GM23338 (cell line): ENCODE measurements at regions not wholly inside any gene's neighbourhood (a gene's known extent, or its start where the extent isn't known, plus 50 kb on each side); places are given as distances from the start of the nearest gene placed in this dataset.

Experiments
- ATAC-seq: fragments of 200-7000 bp; cut with Tn5 transposase; 3 replicates; pipeline ENCODE4 v1.9.1; 2020
- DNase-seq: peaks from one replicate; pipeline ENCODE4 v3.0.0-alpha.2; 2015; ENCODE audit warnings: low spot score
- H2AFZ ChIP-seq: fragments of 200-600 bp; sonication (generic); 2 replicates; pipeline ENCODE4 v1.8.0; 2016; ENCODE audit warnings: antibody characterized with exemption, mild to moderate bottlenecking, moderate library complexity
- H3F3A ChIP-seq: fragments of 200-600 bp; sonication (generic); replicated peaks from 2 replicates; pipeline ENCODE4 v1.8.0; 2017; ENCODE audit warnings: antibody characterized with exemption, mixed run types, low read depth
- H3K27ac ChIP-seq: fragments of 200-600 bp; sonication (generic); 2 replicates; pipeline ENCODE4 v1.6.1; 2016; ENCODE audit warnings: low read depth
- H3K27me3 ChIP-seq: fragments of 200-600 bp; sonication (generic); 2 replicates; pipeline ENCODE4 v1.8.0; 2016; ENCODE audit warnings: mild to moderate bottlenecking, mixed run types, moderate library complexity; ENCODE audit not compliant: insufficient read depth
- H3K36me3 ChIP-seq: fragments of 200-600 bp; sonication (generic); 2 replicates; pipeline ENCODE4 v1.8.0; 2016; ENCODE audit warnings: mild to moderate bottlenecking; ENCODE audit not compliant: insufficient read depth
- H3K4me1 ChIP-seq: fragments of 200-600 bp; sonication (generic); 2 replicates; pipeline ENCODE4 v1.8.0; 2016; ENCODE audit warnings: mild to moderate bottlenecking, moderate library complexity; ENCODE audit not compliant: insufficient read depth
- H3K4me2 ChIP-seq: fragments of 200-600 bp; sonication (generic); 2 replicates; pipeline ENCODE4 v1.7.1; 2017; ENCODE audit warnings: mixed run types
- H3K4me3 ChIP-seq: fragments of 200-600 bp; sonication (generic); 2 replicates; pipeline ENCODE4 v1.6.1; 2016; ENCODE audit warnings: mixed run types
- H3K79me2 ChIP-seq: fragments of 200-600 bp; sonication (generic); replicated peaks from 2 replicates; pipeline ENCODE4 v1.8.0; 2017; ENCODE audit warnings: mild to moderate bottlenecking; ENCODE audit not compliant: insufficient read depth
- H3K9me2 ChIP-seq: fragments of 200-600 bp; sonication (generic); 2 replicates; pipeline ENCODE4 v1.8.0; 2017; ENCODE audit not compliant: insufficient read depth
- H4K20me1 ChIP-seq: fragments of 200-600 bp; sonication (generic); replicated peaks from 2 replicates; pipeline ENCODE4 v1.8.0; 2017; ENCODE audit warnings: mild to moderate bottlenecking; ENCODE audit not compliant: insufficient read depth
- H3K27ac Mint-ChIP-seq: 2 replicates; pipeline ENCODE4 v1.8.0; 2020; ENCODE audit warnings: inconsistent platforms, mild to moderate bottlenecking, moderate library complexity, mixed read lengths
- H3K27me3 Mint-ChIP-seq: 3 replicates; pipeline ENCODE4 v1.8.0; 2022; ENCODE audit warnings: low read depth, mild to moderate bottlenecking, moderate library complexity, mixed read lengths, inconsistent platforms; ENCODE audit not compliant: insufficient read depth, poor library complexity
- H3K36me3 Mint-ChIP-seq: 3 replicates; pipeline ENCODE4 v1.8.0; 2021; ENCODE audit warnings: low read depth, mild to moderate bottlenecking, inconsistent platforms, moderate library complexity, mixed read lengths
- H3K4me1 Mint-ChIP-seq: 3 replicates; pipeline ENCODE4 v1.8.0; 2020; ENCODE audit warnings: mild to moderate bottlenecking, inconsistent platforms, mixed read lengths
- H3K4me3 Mint-ChIP-seq: 3 replicates; pipeline ENCODE4 v1.8.0; 2021; ENCODE audit warnings: moderate library complexity, mild to moderate bottlenecking, inconsistent platforms, mixed read lengths
- H3K9me3 Mint-ChIP-seq: 3 replicates; pipeline ENCODE4 v1.8.0; 2020; ENCODE audit warnings: moderate library complexity, mild to moderate bottlenecking, inconsistent platforms, mixed read lengths
- CREB1 ChIP-seq: fragments of 250-450 bp; sonication (Bioruptor Pico); IDR thresholded peaks from 2 replicates; pipeline ENCODE4 v1.5.0; 2020; ENCODE audit warnings: low read depth, mild to moderate bottlenecking, moderate library complexity
- EZH2 ChIP-seq: fragments of 200-600 bp; sonication (generic); IDR thresholded peaks from one replicate; pipeline ENCODE4 v1.8.0; 2017; ENCODE audit warnings: antibody characterized with exemption, mild to moderate bottlenecking, low read depth; ENCODE audit not compliant: unreplicated experiment
- EZH2phosphoT487 ChIP-seq: fragments of 200-600 bp; sonication (generic); IDR thresholded peaks from one replicate; pipeline ENCODE4 v1.8.1; 2018; ENCODE audit warnings: antibody characterized with exemption; ENCODE audit not compliant: unreplicated experiment
- JUNB ChIP-seq: IDR thresholded peaks from one replicate; pipeline ENCODE4 v1.6.1; 2016; ENCODE audit warnings: antibody characterized with exemption; ENCODE audit not compliant: unreplicated experiment
- NANOG ChIP-seq: IDR thresholded peaks from 2 replicates; pipeline ENCODE4 v1.6.1; 2016; ENCODE audit warnings: antibody characterized with exemption, borderline replicate concordance
- POLR2AphosphoS5 ChIP-seq: IDR thresholded peaks from 2 replicates; pipeline ENCODE4 v1.6.1; 2016; ENCODE audit warnings: antibody characterized with exemption, low read depth
- STAT1 ChIP-seq: IDR thresholded peaks from one replicate; pipeline ENCODE4 v1.6.1; 2016; ENCODE audit warnings: antibody characterized with exemption; ENCODE audit not compliant: unreplicated experiment
- ZNF114 ChIP-seq: fragments of 250-450 bp; sonication (Bioruptor Pico); IDR thresholded peaks from 2 replicates; pipeline ENCODE4 v1.5.0; 2020; ENCODE audit warnings: mild to moderate bottlenecking, moderate library complexity
- ZNF331 ChIP-seq: fragments of 250-450 bp; sonication (Bioruptor Pico); IDR thresholded peaks from 2 replicates; pipeline ENCODE4 v1.5.0; 2020; ENCODE audit warnings: low read depth, mild to moderate bottlenecking, moderate library complexity
- TF ChIP-seq, protein P1 (sequence below): IDR thresholded peaks from 2 replicates; pipeline ENCODE4 v1.6.1; 2016; ENCODE audit warnings: antibody characterized with exemption
- TF ChIP-seq, protein P2 (sequence below), 2 experiments: fragments of 200-600 bp in 1 of 2; sonication (generic) in 1 of 2; conservative IDR thresholded peaks; 2 replicates each; pipeline versions ENCODE4 v1.5.1 to v1.6.1; 2016 to 2017; ENCODE audit warnings: antibody characterized with exemption in 2 of 2, low read depth in 2 of 2, mild to moderate bottlenecking in 2 of 2, moderate library complexity in 1 of 2
- TF ChIP-seq, protein P3 (sequence below): IDR thresholded peaks from one replicate; pipeline ENCODE4 v1.6.1; 2018; ENCODE audit warnings: antibody characterized with exemption; ENCODE audit not compliant: unreplicated experiment
- TF ChIP-seq, protein P4 (sequence below): fragments of 250-450 bp; sonication (Bioruptor Pico); IDR thresholded peaks from 2 replicates; pipeline ENCODE4 v1.5.0; 2020; ENCODE audit warnings: mild to moderate bottlenecking, moderate library complexity

DNA sequence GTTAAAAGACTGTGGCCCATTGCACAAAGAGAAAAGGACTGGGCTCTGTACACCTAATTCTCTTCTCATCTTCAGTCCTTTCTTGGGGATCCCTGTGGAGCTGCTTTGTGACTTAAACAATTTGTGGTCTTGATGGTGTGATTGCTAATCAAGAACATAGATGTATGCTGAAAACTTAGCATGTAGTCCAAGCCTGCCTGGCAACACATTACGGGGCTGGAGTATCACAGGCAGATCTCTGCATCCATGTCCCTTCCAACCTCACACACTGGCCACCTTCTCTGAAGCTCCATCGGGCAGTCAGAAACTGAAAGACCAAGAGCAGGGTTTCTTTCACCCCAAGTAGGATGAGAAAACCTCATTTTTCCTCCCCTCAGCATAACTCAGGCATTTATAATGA lies 69.6 kb upstream of the ARGLU1 start:
- Histone ChIP-seq H2AFZ (no peak overlapping the region), H3F3A (no peaks in the 10 kb centered on the region), H3K27me3 (no peaks in the 10 kb centered on the region), H3K79me2 (no peaks in the 10 kb centered on the region), H4K20me1 (no peaks in the 10 kb centered on the region), H3K4me3 (no peak overlapping the region), H3K27ac (no peak overlapping the region), H3K4me1 (no peaks in the 10 kb centered on the region), H3K4me2 (no peak overlapping the region), H3K36me3 (no peaks in the 10 kb centered on the region), H3K9me2 (peaks cover 1% of the 10 kb centered on the region; the same call in 1 of the 2 replicates)
- no peak for DNase-seq
- TF ChIP-seq, protein P1, sequence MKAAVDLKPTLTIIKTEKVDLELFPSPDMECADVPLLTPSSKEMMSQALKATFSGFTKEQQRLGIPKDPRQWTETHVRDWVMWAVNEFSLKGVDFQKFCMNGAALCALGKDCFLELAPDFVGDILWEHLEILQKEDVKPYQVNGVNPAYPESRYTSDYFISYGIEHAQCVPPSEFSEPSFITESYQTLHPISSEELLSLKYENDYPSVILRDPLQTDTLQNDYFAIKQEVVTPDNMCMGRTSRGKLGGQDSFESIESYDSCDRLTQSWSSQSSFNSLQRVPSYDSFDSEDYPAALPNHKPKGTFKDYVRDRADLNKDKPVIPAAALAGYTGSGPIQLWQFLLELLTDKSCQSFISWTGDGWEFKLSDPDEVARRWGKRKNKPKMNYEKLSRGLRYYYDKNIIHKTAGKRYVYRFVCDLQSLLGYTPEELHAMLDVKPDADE: no peak
- TF ChIP-seq ZNF331 (CRISPR knock-in tag): no peak
- no peak for TF ChIP-seq CREB1 (CRISPR knock-in tag)
- TF ChIP-seq NANOG: no peak
- TF ChIP-seq, protein P2, sequence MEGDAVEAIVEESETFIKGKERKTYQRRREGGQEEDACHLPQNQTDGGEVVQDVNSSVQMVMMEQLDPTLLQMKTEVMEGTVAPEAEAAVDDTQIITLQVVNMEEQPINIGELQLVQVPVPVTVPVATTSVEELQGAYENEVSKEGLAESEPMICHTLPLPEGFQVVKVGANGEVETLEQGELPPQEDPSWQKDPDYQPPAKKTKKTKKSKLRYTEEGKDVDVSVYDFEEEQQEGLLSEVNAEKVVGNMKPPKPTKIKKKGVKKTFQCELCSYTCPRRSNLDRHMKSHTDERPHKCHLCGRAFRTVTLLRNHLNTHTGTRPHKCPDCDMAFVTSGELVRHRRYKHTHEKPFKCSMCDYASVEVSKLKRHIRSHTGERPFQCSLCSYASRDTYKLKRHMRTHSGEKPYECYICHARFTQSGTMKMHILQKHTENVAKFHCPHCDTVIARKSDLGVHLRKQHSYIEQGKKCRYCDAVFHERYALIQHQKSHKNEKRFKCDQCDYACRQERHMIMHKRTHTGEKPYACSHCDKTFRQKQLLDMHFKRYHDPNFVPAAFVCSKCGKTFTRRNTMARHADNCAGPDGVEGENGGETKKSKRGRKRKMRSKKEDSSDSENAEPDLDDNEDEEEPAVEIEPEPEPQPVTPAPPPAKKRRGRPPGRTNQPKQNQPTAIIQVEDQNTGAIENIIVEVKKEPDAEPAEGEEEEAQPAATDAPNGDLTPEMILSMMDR (conservative IDR thresholded peaks at IDR 0.05; ENCODE audit: low read depth in 2 of 2): no peak
- no peak for TF ChIP-seq JUNB
- TF ChIP-seq EZH2phosphoT487: no peak
- no peak for TF ChIP-seq STAT1
- TF ChIP-seq POLR2AphosphoS5: no peak
- TF ChIP-seq, protein P3, sequence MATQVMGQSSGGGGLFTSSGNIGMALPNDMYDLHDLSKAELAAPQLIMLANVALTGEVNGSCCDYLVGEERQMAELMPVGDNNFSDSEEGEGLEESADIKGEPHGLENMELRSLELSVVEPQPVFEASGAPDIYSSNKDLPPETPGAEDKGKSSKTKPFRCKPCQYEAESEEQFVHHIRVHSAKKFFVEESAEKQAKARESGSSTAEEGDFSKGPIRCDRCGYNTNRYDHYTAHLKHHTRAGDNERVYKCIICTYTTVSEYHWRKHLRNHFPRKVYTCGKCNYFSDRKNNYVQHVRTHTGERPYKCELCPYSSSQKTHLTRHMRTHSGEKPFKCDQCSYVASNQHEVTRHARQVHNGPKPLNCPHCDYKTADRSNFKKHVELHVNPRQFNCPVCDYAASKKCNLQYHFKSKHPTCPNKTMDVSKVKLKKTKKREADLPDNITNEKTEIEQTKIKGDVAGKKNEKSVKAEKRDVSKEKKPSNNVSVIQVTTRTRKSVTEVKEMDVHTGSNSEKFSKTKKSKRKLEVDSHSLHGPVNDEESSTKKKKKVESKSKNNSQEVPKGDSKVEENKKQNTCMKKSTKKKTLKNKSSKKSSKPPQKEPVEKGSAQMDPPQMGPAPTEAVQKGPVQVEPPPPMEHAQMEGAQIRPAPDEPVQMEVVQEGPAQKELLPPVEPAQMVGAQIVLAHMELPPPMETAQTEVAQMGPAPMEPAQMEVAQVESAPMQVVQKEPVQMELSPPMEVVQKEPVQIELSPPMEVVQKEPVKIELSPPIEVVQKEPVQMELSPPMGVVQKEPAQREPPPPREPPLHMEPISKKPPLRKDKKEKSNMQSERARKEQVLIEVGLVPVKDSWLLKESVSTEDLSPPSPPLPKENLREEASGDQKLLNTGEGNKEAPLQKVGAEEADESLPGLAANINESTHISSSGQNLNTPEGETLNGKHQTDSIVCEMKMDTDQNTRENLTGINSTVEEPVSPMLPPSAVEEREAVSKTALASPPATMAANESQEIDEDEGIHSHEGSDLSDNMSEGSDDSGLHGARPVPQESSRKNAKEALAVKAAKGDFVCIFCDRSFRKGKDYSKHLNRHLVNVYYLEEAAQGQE: no peak
- TF ChIP-seq ZNF114 (CRISPR knock-in tag): no peak
- TF ChIP-seq, protein P4, sequence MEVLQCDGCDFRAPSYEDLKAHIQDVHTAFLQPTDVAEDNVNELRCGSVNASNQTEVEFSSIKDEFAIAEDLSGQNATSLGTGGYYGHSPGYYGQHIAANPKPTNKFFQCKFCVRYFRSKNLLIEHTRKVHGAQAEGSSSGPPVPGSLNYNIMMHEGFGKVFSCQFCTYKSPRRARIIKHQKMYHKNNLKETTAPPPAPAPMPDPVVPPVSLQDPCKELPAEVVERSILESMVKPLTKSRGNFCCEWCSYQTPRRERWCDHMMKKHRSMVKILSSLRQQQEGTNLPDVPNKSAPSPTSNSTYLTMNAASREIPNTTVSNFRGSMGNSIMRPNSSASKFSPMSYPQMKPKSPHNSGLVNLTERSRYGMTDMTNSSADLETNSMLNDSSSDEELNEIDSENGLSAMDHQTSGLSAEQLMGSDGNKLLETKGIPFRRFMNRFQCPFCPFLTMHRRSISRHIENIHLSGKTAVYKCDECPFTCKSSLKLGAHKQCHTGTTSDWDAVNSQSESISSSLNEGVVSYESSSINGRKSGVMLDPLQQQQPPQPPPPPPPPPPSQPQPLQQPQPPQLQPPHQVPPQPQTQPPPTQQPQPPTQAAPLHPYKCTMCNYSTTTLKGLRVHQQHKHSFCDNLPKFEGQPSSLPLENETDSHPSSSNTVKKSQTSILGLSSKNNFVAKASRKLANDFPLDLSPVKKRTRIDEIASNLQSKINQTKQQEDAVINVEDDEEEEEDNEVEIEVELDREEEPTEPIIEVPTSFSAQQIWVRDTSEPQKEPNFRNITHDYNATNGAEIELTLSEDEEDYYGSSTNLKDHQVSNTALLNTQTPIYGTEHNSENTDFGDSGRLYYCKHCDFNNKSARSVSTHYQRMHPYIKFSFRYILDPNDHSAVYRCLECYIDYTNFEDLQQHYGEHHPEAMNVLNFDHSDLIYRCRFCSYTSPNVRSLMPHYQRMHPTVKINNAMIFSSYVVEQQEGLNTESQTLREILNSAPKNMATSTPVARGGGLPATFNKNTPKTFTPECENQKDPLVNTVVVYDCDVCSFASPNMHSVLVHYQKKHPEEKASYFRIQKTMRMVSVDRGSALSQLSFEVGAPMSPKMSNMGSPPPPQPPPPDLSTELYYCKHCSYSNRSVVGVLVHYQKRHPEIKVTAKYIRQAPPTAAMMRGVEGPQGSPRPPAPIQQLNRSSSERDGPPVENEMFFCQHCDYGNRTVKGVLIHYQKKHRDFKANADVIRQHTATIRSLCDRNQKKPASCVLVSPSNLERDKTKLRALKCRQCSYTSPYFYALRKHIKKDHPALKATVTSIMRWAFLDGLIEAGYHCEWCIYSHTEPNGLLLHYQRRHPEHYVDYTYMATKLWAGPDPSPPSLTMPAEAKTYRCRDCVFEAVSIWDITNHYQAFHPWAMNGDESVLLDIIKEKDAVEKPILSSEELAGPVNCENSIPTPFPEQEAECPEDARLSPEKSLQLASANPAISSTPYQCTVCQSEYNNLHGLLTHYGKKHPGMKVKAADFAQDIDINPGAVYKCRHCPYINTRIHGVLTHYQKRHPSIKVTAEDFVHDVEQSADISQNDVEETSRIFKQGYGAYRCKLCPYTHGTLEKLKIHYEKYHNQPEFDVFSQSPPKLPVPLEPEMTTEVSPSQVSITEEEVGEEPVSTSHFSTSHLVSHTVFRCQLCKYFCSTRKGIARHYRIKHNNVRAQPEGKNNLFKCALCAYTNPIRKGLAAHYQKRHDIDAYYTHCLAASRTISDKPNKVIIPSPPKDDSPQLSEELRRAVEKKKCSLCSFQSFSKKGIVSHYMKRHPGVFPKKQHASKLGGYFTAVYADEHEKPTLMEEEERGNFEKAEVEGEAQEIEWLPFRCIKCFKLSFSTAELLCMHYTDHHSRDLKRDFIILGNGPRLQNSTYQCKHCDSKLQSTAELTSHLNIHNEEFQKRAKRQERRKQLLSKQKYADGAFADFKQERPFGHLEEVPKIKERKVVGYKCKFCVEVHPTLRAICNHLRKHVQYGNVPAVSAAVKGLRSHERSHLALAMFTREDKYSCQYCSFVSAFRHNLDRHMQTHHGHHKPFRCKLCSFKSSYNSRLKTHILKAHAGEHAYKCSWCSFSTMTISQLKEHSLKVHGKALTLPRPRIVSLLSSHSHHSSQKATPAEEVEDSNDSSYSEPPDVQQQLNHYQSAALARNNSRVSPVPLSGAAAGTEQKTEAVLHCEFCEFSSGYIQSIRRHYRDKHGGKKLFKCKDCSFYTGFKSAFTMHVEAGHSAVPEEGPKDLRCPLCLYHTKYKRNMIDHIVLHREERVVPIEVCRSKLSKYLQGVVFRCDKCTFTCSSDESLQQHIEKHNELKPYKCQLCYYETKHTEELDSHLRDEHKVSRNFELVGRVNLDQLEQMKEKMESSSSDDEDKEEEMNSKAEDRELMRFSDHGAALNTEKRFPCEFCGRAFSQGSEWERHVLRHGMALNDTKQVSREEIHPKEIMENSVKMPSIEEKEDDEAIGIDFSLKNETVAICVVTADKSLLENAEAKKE: no peak
- no peak for TF ChIP-seq EZH2
- H3K9me3 Mint-ChIP-seq: no peaks in the 10 kb centered on the region
- H3K27ac Mint-ChIP-seq: no peak overlapping the region
- ATAC-seq: no peak
- H3K36me3 Mint-ChIP-seq: no peaks in the 10 kb centered on the region
- H3K4me3 Mint-ChIP-seq: no peak overlapping the region
- peaks cover 3% of the 10 kb centered on the region for H3K27me3 Mint-ChIP-seq
- no peaks in the 10 kb centered on the region for H3K4me1 Mint-ChIP-seq
